Mesodermal cell (in vitro differentiated cells): ENCODE measurements at regions not wholly inside any gene's neighbourhood (a gene's known extent, or its start where the extent isn't known, plus 50 kb on each side); places are given as distances from the start of the nearest gene placed in this dataset.

ENCODE experiments used
- H3K27ac ChIP-seq: 2 replicates; pipeline ENCODE4 v1.7.0; 2013; ENCODE audit warnings: mild to moderate bottlenecking, low read depth, low read length, moderate library complexity; ENCODE audit not compliant: severe bottlenecking
- H3K36me3 ChIP-seq: 2 replicates; pipeline ENCODE4 v1.7.1; 2013; ENCODE audit warnings: mild to moderate bottlenecking, low read length, moderate library complexity; ENCODE audit not compliant: control insufficient read depth, insufficient read depth
- H3K4me1 ChIP-seq: one replicate; pipeline ENCODE4 v1.7.1; 2013; ENCODE audit warnings: mild to moderate bottlenecking, low read length; ENCODE audit not compliant: insufficient read depth, control insufficient read depth, poor library complexity, severe bottlenecking
- H3K4me3 ChIP-seq: 2 replicates; pipeline ENCODE4 v1.7.0; 2013; ENCODE audit warnings: low read length, control low read depth, mild to moderate bottlenecking; ENCODE audit not compliant: insufficient read depth, poor library complexity, severe bottlenecking; ENCODE audit errors: extremely low read depth
- H3K9me3 ChIP-seq: 2 replicates; pipeline ENCODE4 v1.7.1; 2013; ENCODE audit warnings: mild to moderate bottlenecking, low read length, moderate library complexity; ENCODE audit not compliant: control insufficient read depth
- whole genome bisulfite sequencing, 2 experiments: methylation state at CpG; one replicate each; pipeline ENCODE4 v1.1.5; 2013; ENCODE audit warnings: missing lambda C conversion rate in 2 of 2; ENCODE audit not compliant: insufficient coverage in 2 of 2; 5-methylcytosine and 5-hydroxymethylcytosine counted together

- Histone ChIP-seq H3K9me3 (no peaks in the 10 kb centered on the region), H3K4me3 (no peak overlapping the region), H3K36me3 (no peaks in the 10 kb centered on the region), H3K4me1 (no peaks in the 10 kb centered on the region), H3K27ac (no peak overlapping the region)
- WGBS, 2 experiments, result 92 to 93% methylated on average over 3 to 4 of the region's 5 CpGs
Observed at GRCh38 chr10:55224007-55224781, 423.2 kb upstream of the PCDH15 start.

GRCh38 chr10:55223352-55223751 is 422.3 kb upstream of the PCDH15 start:
- H3K36me3 ChIP-seq, result no peaks in the 10 kb centered on the region
- H3K4me1 ChIP-seq, result no peaks in the 10 kb centered on the region
- WGBS, 2 experiments, result 100% methylated on average over 2 of the region's 2 CpGs; no CpG with 5 or more reads in 1 of the 2 experiments
- no peaks in the 10 kb centered on the region for H3K9me3 ChIP-seq
- H3K27ac ChIP-seq, result no peak overlapping the region
- H3K4me3 ChIP-seq, result no peak overlapping the region

GRCh38 chr10:55220975-55221374 is 419.9 kb upstream of the PCDH15 start:
- no peaks in the 10 kb centered on the region for H3K9me3 ChIP-seq
- no peaks in the 10 kb centered on the region for H3K4me1 ChIP-seq
- H3K27ac ChIP-seq, result no peak overlapping the region
- H3K4me3 ChIP-seq, result no peak overlapping the region
- H3K36me3 ChIP-seq, result no peaks in the 10 kb centered on the region

GRCh38 chr10:55215699-55216098 is 414.7 kb upstream of the PCDH15 start:
- Histone ChIP-seq H3K4me3 (no peak overlapping the region), H3K27ac (no peak overlapping the region), H3K4me1 (no peaks in the 10 kb centered on the region), H3K36me3 (no peaks in the 10 kb centered on the region), H3K9me3 (no peaks in the 10 kb centered on the region)
- 100% methylated on average over 1 of the region's 1 CpG for WGBS, 2 experiments

GRCh38 chr10:55214608-55215007 is 413.6 kb upstream of the PCDH15 start:
- Histone ChIP-seq H3K9me3 (no peaks in the 10 kb centered on the region), H3K4me1 (no peaks in the 10 kb centered on the region), H3K27ac (no peak overlapping the region), H3K36me3 (no peaks in the 10 kb centered on the region), H3K4me3 (no peak overlapping the region)
- no CpG with 5 or more reads among the region's 1 CpG for WGBS, 2 experiments

- Histone ChIP-seq H3K27ac (no peak overlapping the region), H3K4me3 (no peak overlapping the region), H3K9me3 (no peaks in the 10 kb centered on the region), H3K4me1 (no peaks in the 10 kb centered on the region), H3K36me3 (no peaks in the 10 kb centered on the region)
Observed at GRCh38 chr10:55212051-55212450, 411.0 kb upstream of the PCDH15 start.

GRCh38 chr10:55203874-55204273 is 402.8 kb upstream of the PCDH15 start:
- Histone ChIP-seq H3K4me3 (no peak overlapping the region), H3K4me1 (no peaks in the 10 kb centered on the region), H3K27ac (no peak overlapping the region), H3K36me3 (no peaks in the 10 kb centered on the region), H3K9me3 (no peaks in the 10 kb centered on the region)

GRCh38 chr10:55203319-55203718 is 402.3 kb upstream of the PCDH15 start:
- no CpG with 5 or more reads among the region's 3 CpGs for WGBS, 2 experiments
- no peak overlapping the region for H3K27ac ChIP-seq

GRCh38 chr10:55200020-55200419 is 399.0 kb upstream of the PCDH15 start:
- Histone ChIP-seq H3K27ac (no peak overlapping the region), H3K36me3 (no peaks in the 10 kb centered on the region), H3K4me3 (no peak overlapping the region), H3K4me1 (no peaks in the 10 kb centered on the region), H3K9me3 (no peaks in the 10 kb centered on the region)
- 71 to 75% methylated on average over 1 of the region's 2 CpGs for WGBS, 2 experiments

More at GRCh38 chr10:55203319-55203718, 402.3 kb upstream of the PCDH15 start:
- Histone ChIP-seq H3K9me3 (no peaks in the 10 kb centered on the region), H3K4me3 (no peak overlapping the region), H3K4me1 (no peaks in the 10 kb centered on the region), H3K36me3 (no peaks in the 10 kb centered on the region)

- 86 to 100% methylated on average over 1 to 2 of the region's 2 CpGs for WGBS, 2 experiments
- H3K27ac ChIP-seq, result no peak overlapping the region
- no peaks in the 10 kb centered on the region for H3K36me3 ChIP-seq
- no peaks in the 10 kb centered on the region for H3K9me3 ChIP-seq
- H3K4me3 ChIP-seq, result no peak overlapping the region
- H3K4me1 ChIP-seq, result no peaks in the 10 kb centered on the region
Observed at GRCh38 chr10:55191236-55191860, 390.3 kb upstream of the PCDH15 start.

- Histone ChIP-seq H3K36me3 (no peaks in the 10 kb centered on the region), H3K9me3 (no peaks in the 10 kb centered on the region), H3K27ac (no peak overlapping the region), H3K4me3 (no peak overlapping the region), H3K4me1 (no peaks in the 10 kb centered on the region)
- 80 to 86% methylated on average over 1 to 2 of the region's 2 CpGs for WGBS, 2 experiments
Observed at GRCh38 chr10:55183993-55184392, 383.0 kb upstream of the PCDH15 start.
